ENCODE measurements at regions not wholly inside any gene's neighbourhood (a gene's known extent, or its start where the extent isn't known, plus 50 kb on each side); places are given as distances from the start of the nearest gene placed in this dataset.
A peak's percentile ranks its signal among the peaks of the same experiment; 100 is the strongest.

GRCh38 chr14:22304326-22304725, 284.7 kb downstream of the DAD1 start:
- Histone ChIP-seq H3K4me1 (ENCODE audit: control insufficient read depth, insufficient read depth, low read length) (peaks cover 10% of the 10 kb centered on the region), H3K18ac (ENCODE audit: low read depth, low read length) (peak overlapping the region; percentile 57), H3K9me1 (ENCODE audit: insufficient read depth, low read length) (no peaks in the 10 kb centered on the region; the same call in 1 of the 2 replicates), H3K9ac (ENCODE audit: low read depth, low read length) (no peak overlapping the region), H3K56ac (ENCODE audit: extremely low read depth, insufficient read depth, low read length) (no peak overlapping the region), H2AFZ (replicated peaks; ENCODE audit: low read length, poor library complexity) (no peak overlapping the region), H2AK5ac (ENCODE audit: low read depth, low read length) (0 out of 2 replicates have a peak overlapping the region, but pooled peaks have one; percentile 21), H2BK15ac (ENCODE audit: low read depth, low read length) (0 out of 3 replicates have a peak overlapping the region, but pooled peaks have one; percentile 19), H4K20me1 (ENCODE audit: insufficient read depth, low read length) (no peaks in the 10 kb centered on the region), H3K36me3 (ENCODE audit: control insufficient read depth, insufficient read depth, low read length) (no peaks in the 10 kb centered on the region), H2BK5ac (ENCODE audit: low read depth, low read length, poor library complexity, severe bottlenecking) (no peak overlapping the region), H3K27me3 (ENCODE audit: control insufficient read depth, insufficient read depth, low read length) (no peaks in the 10 kb centered on the region), H3K4ac (ENCODE audit: low read depth, low read length) (peak overlapping the region; percentile 57; the same call in 1 of the 2 replicates), H3K27ac (ENCODE audit: insufficient read depth, low read length) (no peak overlapping the region), H2BK20ac (ENCODE audit: low read depth, low read length) (peak overlapping the region; percentile 76; the same call in 1 of the 2 replicates), H3K23ac (ENCODE audit: low read depth, low read length) (no peak overlapping the region), H3K9me3 (ENCODE audit: control insufficient read depth, insufficient read depth, low read length) (no peaks in the 10 kb centered on the region), H3K4me2 (ENCODE audit: low read depth, low read length) (no peak overlapping the region), H3K79me1 (ENCODE audit: low read depth in 1 of 2, low read length in 2 of 2) (no peaks in the 10 kb centered on the region), H4K91ac (ENCODE audit: insufficient read depth, low read depth, low read length) (no peak overlapping the region), H2BK120ac (ENCODE audit: low read depth, low read length) (peak overlapping the region; percentile 51; the same call in 1 of the 2 replicates), H4K5ac (ENCODE audit: low read depth, low read length) (peak overlapping the region; percentile 35; the same call in 1 of the 2 replicates), H2AK9ac (replicated peaks; ENCODE audit: low read depth, low read length, poor library complexity) (no peak overlapping the region), H4K8ac (ENCODE audit: low read depth in 2 of 2, low read length in 2 of 2) (peak overlapping the region in 1 of 2 experiments; percentile 50; a peak in 1 of 4 replicates), H3K4me3 (ENCODE audit: insufficient read depth, low read depth, low read length) (no peak overlapping the region), H3K14ac (replicated peaks; ENCODE audit: low read depth, low read length) (no peak overlapping the region; the same call in 1 of the 2 replicates)
- no CpG with 5 or more reads among the region's 6 CpGs for WGBS, 2 experiments (ENCODE audit: extremely low coverage in 2 of 2, insufficient read length in 1 of 2)
- no TSS peak for BruUV-seq (replicated peaks)
- ChIA-PET POLR2A (ENCODE audit: unreplicated experiment) (no interaction called here), CTCF (interaction anchor here (0.6 to 0.7 kb wide), 3 partner anchors 9 to 77 kb away, joined by 3 to 4 read pairs (median 3); no protein-coding TSS in a partner anchor)
- dilution Hi-C loops (cut with HindIII; ENCODE audit: low sequenced_read_pairs, unreplicated experiment) (no loop called here), intact Hi-C loops (cut with micrococcal nuclease) (no loop called here), in situ Hi-C loops (cut with MboI; ENCODE audit: low sequenced_read_pairs) (no loop called here)
- TF ChIP-seq POLR2A (IDR thresholded peaks at IDR 0.05; ENCODE audit: low read depth, low read length) = no peak
- TF ChIP-seq CTCF (conservative IDR thresholded peaks at IDR 0.05; ENCODE audit: low read depth, low read length) = no peak
- TF ChIP-seq SMC3 (IDR thresholded peaks at IDR 0.05; ENCODE audit: low read depth, low read length) = no peak
- ATAC-seq (ENCODE audit: low read depth) = no peak
- no peak for DNase-seq

Measured in IMR-90 (cell line).